ENCODE measurements at regions not wholly inside any gene's neighbourhood (a gene's known extent, or its start where the extent isn't known, plus 50 kb on each side); places are given as distances from the start of the nearest gene placed in this dataset.

GRCh38 chr13:73288596-73288995, 229.8 kb downstream of the KLF5 start:
- DNase-seq (ENCODE audit: low read depth): no peak
- no peaks in the 10 kb centered on the region for H3K36me3 ChIP-seq (ENCODE audit: control insufficient read depth, insufficient read depth, low read length)
- no peaks in the 10 kb centered on the region for H3K27me3 ChIP-seq (ENCODE audit: control insufficient read depth, insufficient read depth, low read length)
- ChIA-PET CTCF (interaction anchor here (0.6 to 1.7 kb wide), 2 partner anchors 9 to 71 kb away, joined by 3 to 6 read pairs; no protein-coding TSS in a partner anchor), POLR2A (no interaction called here)
- no peak overlapping the region for H3K4me3 ChIP-seq (ENCODE audit: low read depth, low read length)
- no peak for TF ChIP-seq CTCF (IDR thresholded peaks at IDR 0.05; ENCODE audit: insufficient read depth, low read depth, low read length)

- DNase-seq (ENCODE audit: low read depth): no peak
- CTCF ChIA-PET: interaction anchor here (1.7 kb wide), 1 partner anchor 10 kb away, joined by 6 read pairs; no protein-coding TSS in a partner anchor
- Histone ChIP-seq H3K36me3 (ENCODE audit: control insufficient read depth, insufficient read depth, low read length) (no peaks in the 10 kb centered on the region), H3K4me3 (ENCODE audit: low read depth, low read length) (no peak overlapping the region), H3K27me3 (ENCODE audit: control insufficient read depth, insufficient read depth, low read length) (no peaks in the 10 kb centered on the region)
- TF ChIP-seq CTCF (IDR thresholded peaks at IDR 0.05; ENCODE audit: insufficient read depth, low read depth, low read length): no peak
- POLR2A ChIA-PET: no interaction called here
These were observed 229.0 kb downstream of the KLF5 start for GRCh38 chr13:73287831-73288230.

GRCh38 chr13:73286942-73287620, 228.3 kb downstream of the KLF5 start:
- TF ChIP-seq CTCF (IDR thresholded peaks at IDR 0.05; ENCODE audit: insufficient read depth, low read depth, low read length): no peak
- no peak overlapping the region for H3K4me3 ChIP-seq (ENCODE audit: low read depth, low read length)
- H3K27me3 ChIP-seq (ENCODE audit: control insufficient read depth, insufficient read depth, low read length): no peaks in the 10 kb centered on the region
- CTCF ChIA-PET: no interaction called here
- DNase-seq (ENCODE audit: low read depth): no peak
- H3K36me3 ChIP-seq (ENCODE audit: control insufficient read depth, insufficient read depth, low read length): no peaks in the 10 kb centered on the region
- POLR2A ChIA-PET: no interaction called here

- no peaks in the 10 kb centered on the region for H3K36me3 ChIP-seq (ENCODE audit: control insufficient read depth, insufficient read depth, low read length)
- no peaks in the 10 kb centered on the region for H3K27me3 ChIP-seq (ENCODE audit: control insufficient read depth, insufficient read depth, low read length)
- no peak for TF ChIP-seq CTCF (IDR thresholded peaks at IDR 0.05; ENCODE audit: insufficient read depth, low read depth, low read length)
- ChIA-PET POLR2A (no interaction called here), CTCF (interaction anchor here (0.6 to 0.8 kb wide), 2 partner anchors 91 to 132 kb away, joined by 3 read pairs; no protein-coding TSS in a partner anchor)
- H3K4me3 ChIP-seq (ENCODE audit: low read depth, low read length): no peak overlapping the region
- DNase-seq (ENCODE audit: low read depth): no peak
These were observed 227.4 kb downstream of the KLF5 start for GRCh38 chr13:73286177-73286576.

GRCh38 chr13:73284081-73284874, 225.5 kb downstream of the KLF5 start:
- Histone ChIP-seq H3K36me3 (ENCODE audit: control insufficient read depth, insufficient read depth, low read length) (no peaks in the 10 kb centered on the region), H3K27me3 (ENCODE audit: control insufficient read depth, insufficient read depth, low read length) (no peaks in the 10 kb centered on the region), H3K4me3 (ENCODE audit: low read depth, low read length) (no peak overlapping the region)
- POLR2A ChIA-PET: no interaction called here
- CTCF ChIA-PET: no interaction called here
- DNase-seq (ENCODE audit: low read depth): no peak
- no peak for TF ChIP-seq CTCF (IDR thresholded peaks at IDR 0.05; ENCODE audit: insufficient read depth, low read depth, low read length)
